Liver (tissue), 8 donors: ENCODE measurements at regions not wholly inside any gene's neighbourhood (a gene's known extent, or its start where the extent isn't known, plus 50 kb on each side); places are given as distances from the start of the nearest gene placed in this dataset.

Experiments
- DNase-seq: peaks from one replicate; pipeline ENCODE4 v3.0.0-alpha.2; 2017; ENCODE audit warnings: low spot score
- H3K27ac ChIP-seq, 2 donors: one replicate each; pipeline ENCODE4 v1.7.0; 2013; ENCODE audit warnings: inconsistent platforms in 2 of 2, low read length in 2 of 2, control low read depth in 1 of 2, low read depth in 1 of 2, mild to moderate bottlenecking in 1 of 2
- H3K27me3 ChIP-seq, 4 donors: one replicate each; pipeline versions ENCODE4 v1.6.1 to v1.7.0; 2013; ENCODE audit warnings: low read length in 3 of 4, inconsistent platforms in 1 of 4, mild to moderate bottlenecking in 1 of 4, moderate library complexity in 1 of 4; ENCODE audit not compliant: control insufficient read depth in 4 of 4, insufficient read depth in 4 of 4
- H3K36me3 ChIP-seq, 4 donors: one replicate each; pipeline versions ENCODE4 v1.6.1 to v1.7.0; 2013; ENCODE audit warnings: low read length in 3 of 4, mild to moderate bottlenecking in 3 of 4, low read depth in 1 of 4, moderate library complexity in 1 of 4; ENCODE audit not compliant: control insufficient read depth in 4 of 4, insufficient read depth in 3 of 4
- H3K4me1 ChIP-seq, 4 donors: one replicate each; pipeline versions ENCODE4 v1.6.1 to v1.7.0; 2013; ENCODE audit warnings: low read length in 3 of 4, mild to moderate bottlenecking in 3 of 4, moderate library complexity in 1 of 4; ENCODE audit not compliant: control insufficient read depth in 4 of 4, insufficient read depth in 4 of 4
- H3K4me3 ChIP-seq, 3 donors: one replicate each; pipeline versions ENCODE4 v1.6.1 to v1.7.0; 2013; ENCODE audit warnings: low read length in 3 of 3, control low read depth in 1 of 3, low read depth in 1 of 3, mild to moderate bottlenecking in 1 of 3
- H3K9ac ChIP-seq, 2 donors: one replicate each; pipeline ENCODE4 v1.7.0; 2013; ENCODE audit warnings: low read length in 2 of 2, mild to moderate bottlenecking in 2 of 2, moderate library complexity in 2 of 2, control low read depth in 1 of 2, low read depth in 1 of 2
- H3K9me3 ChIP-seq, 4 donors: one replicate each; pipeline versions ENCODE4 v1.6.1 to v1.7.0; 2013; ENCODE audit warnings: low read length in 3 of 4; ENCODE audit not compliant: control insufficient read depth in 4 of 4
- ATF3 ChIP-seq: IDR thresholded peaks from 2 replicates; pipeline ENCODE4 v1.6.1; 2016; ENCODE audit warnings: antibody characterized with exemption
- CTCF ChIP-seq: fragments of 150-350 bp; IDR thresholded peaks from 2 replicates; pipeline ENCODE4 v1.5.1; 2017; ENCODE audit warnings: improper control_type of control experiment, low read depth, low read length; ENCODE audit not compliant: missing input control
- EGR1 ChIP-seq, 2 donors: IDR thresholded peaks; 2 replicates each; pipeline ENCODE4 v1.6.1; 2016 to 2018; ENCODE audit warnings: antibody characterized with exemption in 2 of 2, low read depth in 2 of 2
- FOXA1 ChIP-seq: IDR thresholded peaks from 2 replicates; pipeline ENCODE4 v1.6.1; 2016; ENCODE audit warnings: antibody characterized with exemption
- FOXA2 ChIP-seq: IDR thresholded peaks from 2 replicates; pipeline ENCODE4 v1.6.1; 2016; ENCODE audit warnings: antibody characterized with exemption
- HNF4A ChIP-seq, 2 donors: conservative IDR thresholded peaks; 2 replicates each; pipeline ENCODE4 v1.6.1; 2016; ENCODE audit warnings: antibody characterized with exemption in 2 of 2, mild to moderate bottlenecking in 2 of 2
- HNF4G ChIP-seq: IDR thresholded peaks from 2 replicates; pipeline ENCODE4 v1.6.1; 2016; ENCODE audit warnings: antibody characterized with exemption
- JUND ChIP-seq, 2 donors: IDR thresholded peaks; 2 replicates each; pipeline ENCODE4 v1.6.1; 2016; ENCODE audit warnings: antibody characterized with exemption in 2 of 2
- MAX ChIP-seq: IDR thresholded peaks from 2 replicates; pipeline ENCODE4 v1.6.1; 2016; ENCODE audit warnings: antibody characterized with exemption
- RAD21 ChIP-seq, 2 donors: IDR thresholded peaks; 2 replicates each; pipeline ENCODE4 v1.6.1; 2016; ENCODE audit warnings: antibody characterized with exemption in 2 of 2, mild to moderate bottlenecking in 2 of 2
- REST ChIP-seq: IDR thresholded peaks from 2 replicates; pipeline ENCODE4 v1.6.1; 2016; ENCODE audit warnings: antibody characterized with exemption, mild to moderate bottlenecking
- RXRA ChIP-seq, 2 donors: IDR thresholded peaks; 2 replicates each; pipeline ENCODE4 v1.6.1; 2017 to 2018; ENCODE audit warnings: antibody characterized with exemption in 2 of 2, mild to moderate bottlenecking in 1 of 2
- SP1 ChIP-seq: IDR thresholded peaks from 2 replicates; pipeline ENCODE4 v1.6.1; 2018; ENCODE audit warnings: antibody characterized with exemption, mild to moderate bottlenecking
- TAF1 ChIP-seq: conservative IDR thresholded peaks from 2 replicates; pipeline ENCODE4 v1.6.1; 2016; ENCODE audit warnings: antibody characterized with exemption, mild to moderate bottlenecking
- YY1 ChIP-seq: IDR thresholded peaks from 2 replicates; pipeline ENCODE4 v1.6.1; 2016; ENCODE audit warnings: antibody characterized with exemption, mild to moderate bottlenecking
- ZBTB33 ChIP-seq: IDR thresholded peaks from 2 replicates; pipeline ENCODE4 v1.6.1; 2016; ENCODE audit warnings: antibody characterized with exemption
- WGBS: extraction: QIAGEN DNeasy Blood & Tissue Kit; methylation state at CpG from one replicate; pipeline ENCODE4 v1.1.7; 2013; 5-methylcytosine and 5-hydroxymethylcytosine counted together
- donor health status: healthy.
- donor health status: healthy.
- donor health status: healthy.
- donor health status: healthy.
- donor health status: healthy.

GRCh38 chr5:24819841-24820240 is 175.1 kb upstream of the CDH10 start:
- Histone ChIP-seq H3K4me3 (no peak overlapping the region), H3K9ac (no peak overlapping the region), H3K4me1 (no peaks in the 10 kb centered on the region), H3K9me3 (no peaks in the 10 kb centered on the region), H3K27ac (no peak overlapping the region), H3K27me3 (no peaks in the 10 kb centered on the region), H3K36me3 (no peaks in the 10 kb centered on the region)
- TF ChIP-seq MAX, result no peak
- TF ChIP-seq FOXA1, result no peak
- TF ChIP-seq SP1, result no peak
- no peak for TF ChIP-seq ATF3
- TF ChIP-seq FOXA2, result no peak
- no peak for TF ChIP-seq RAD21 (IDR thresholded peaks at IDR 0.05)
- no peak for TF ChIP-seq JUND (IDR thresholded peaks at IDR 0.05)
- TF ChIP-seq HNF4G, result no peak
- no peak for TF ChIP-seq REST
- TF ChIP-seq HNF4A (conservative IDR thresholded peaks at IDR 0.05), result no peak
- WGBS, result 50% methylated on average over 2 of the region's 2 CpGs
- no peak for DNase-seq

- 50% methylated on average over 3 of the region's 3 CpGs for WGBS
- H3K9ac ChIP-seq, result no peak overlapping the region
- H3K27me3 ChIP-seq, result no peaks in the 10 kb centered on the region
- H3K9me3 ChIP-seq, result no peaks in the 10 kb centered on the region
- no peaks in the 10 kb centered on the region for H3K36me3 ChIP-seq
- H3K4me3 ChIP-seq, result no peak overlapping the region
- TF ChIP-seq TAF1, result no peak
- no peak for TF ChIP-seq CTCF
- TF ChIP-seq RXRA (IDR thresholded peaks at IDR 0.05), result no peak
- no peak overlapping the region for H3K27ac ChIP-seq
- DNase-seq, result no peak
- H3K4me1 ChIP-seq, result no peaks in the 10 kb centered on the region
Observed at GRCh38 chr5:24817966-24818365, 173.2 kb upstream of the CDH10 start.

- no peaks in the 10 kb centered on the region for H3K27me3 ChIP-seq
- H3K9me3 ChIP-seq, result no peaks in the 10 kb centered on the region
- WGBS, result 67% methylated on average over 5 of the region's 5 CpGs
- H3K27ac ChIP-seq, result no peak overlapping the region
- H3K4me1 ChIP-seq, result no peaks in the 10 kb centered on the region
- TF ChIP-seq ZBTB33 (no peak), RAD21 (IDR thresholded peaks at IDR 0.05) (no peak), HNF4A (conservative IDR thresholded peaks at IDR 0.05) (no peak), SP1 (no peak), YY1 (no peak), FOXA1 (no peak), EGR1 (IDR thresholded peaks at IDR 0.05; ENCODE audit: low read depth in 2 of 2) (no peak), FOXA2 (no peak), ATF3 (no peak)
- no peak for DNase-seq
- H3K4me3 ChIP-seq, result no peak overlapping the region
- no peaks in the 10 kb centered on the region for H3K36me3 ChIP-seq
- H3K9ac ChIP-seq, result no peak overlapping the region
Observed at GRCh38 chr5:24816206-24816605, 171.4 kb upstream of the CDH10 start.
